Loucy (cell line): ENCODE measurements at regions not wholly inside any gene's neighbourhood (a gene's known extent, or its start where the extent isn't known, plus 50 kb on each side); places are given as distances from the start of the nearest gene placed in this dataset.

Source experiments
- EZH2phosphoT487 ChIP-seq: fragments of 200-600 bp; IDR thresholded peaks from 2 replicates; pipeline ENCODE4 v1.6.1; 2018; ENCODE audit warnings: antibody characterized with exemption, mild to moderate bottlenecking, moderate library complexity, borderline replicate concordance
- TF ChIP-seq, protein P1 (sequence below): fragments of 200-600 bp; sonication (generic); conservative IDR thresholded peaks from 2 replicates; pipeline ENCODE4 v1.5.1; 2014; ENCODE audit warnings: mild to moderate bottlenecking, antibody characterized with exemption, low read length

DNA sequence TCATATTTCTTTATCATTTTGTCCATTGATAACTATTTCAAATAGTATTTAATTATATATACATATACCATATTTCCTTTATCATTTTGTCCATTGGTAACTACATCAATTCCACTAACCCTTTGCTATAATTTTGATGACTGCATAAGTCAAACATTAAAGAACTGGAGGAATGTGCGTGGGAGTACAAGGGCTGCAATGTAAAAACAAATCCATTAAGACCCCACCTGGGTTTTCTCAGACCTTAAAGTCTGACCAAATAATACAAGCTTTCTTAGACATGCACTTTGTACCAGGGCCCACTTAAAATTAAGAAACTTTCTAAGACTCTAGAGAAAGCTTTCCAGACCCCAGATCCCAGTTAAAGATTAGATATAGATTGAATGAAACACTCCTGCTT, 1622.4 kb upstream of the PCDH10 start:
- TF ChIP-seq, protein P1, sequence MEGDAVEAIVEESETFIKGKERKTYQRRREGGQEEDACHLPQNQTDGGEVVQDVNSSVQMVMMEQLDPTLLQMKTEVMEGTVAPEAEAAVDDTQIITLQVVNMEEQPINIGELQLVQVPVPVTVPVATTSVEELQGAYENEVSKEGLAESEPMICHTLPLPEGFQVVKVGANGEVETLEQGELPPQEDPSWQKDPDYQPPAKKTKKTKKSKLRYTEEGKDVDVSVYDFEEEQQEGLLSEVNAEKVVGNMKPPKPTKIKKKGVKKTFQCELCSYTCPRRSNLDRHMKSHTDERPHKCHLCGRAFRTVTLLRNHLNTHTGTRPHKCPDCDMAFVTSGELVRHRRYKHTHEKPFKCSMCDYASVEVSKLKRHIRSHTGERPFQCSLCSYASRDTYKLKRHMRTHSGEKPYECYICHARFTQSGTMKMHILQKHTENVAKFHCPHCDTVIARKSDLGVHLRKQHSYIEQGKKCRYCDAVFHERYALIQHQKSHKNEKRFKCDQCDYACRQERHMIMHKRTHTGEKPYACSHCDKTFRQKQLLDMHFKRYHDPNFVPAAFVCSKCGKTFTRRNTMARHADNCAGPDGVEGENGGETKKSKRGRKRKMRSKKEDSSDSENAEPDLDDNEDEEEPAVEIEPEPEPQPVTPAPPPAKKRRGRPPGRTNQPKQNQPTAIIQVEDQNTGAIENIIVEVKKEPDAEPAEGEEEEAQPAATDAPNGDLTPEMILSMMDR, result no peak
- TF ChIP-seq EZH2phosphoT487, result no peak
